GF-D8 (cell line): ENCODE measurements at regions not wholly inside any gene's neighbourhood (a gene's known extent, or its start where the extent isn't known, plus 50 kb on each side); places are given as distances from the start of the nearest gene placed in this dataset.
"Not testable (repeated sequence)": the region's sequence is repeated elsewhere in the genome, so short reads cannot be mapped to it uniquely, and the experiment has no call there.

Experiments used
- DNase-seq: peaks from one replicate; lab custom pipeline; 2025; lab: John Stamatoyannopoulos, UW

GRCh38 chr16:59880611-59881010, 1146.5 kb upstream of the GOT2 start:
- DNase-seq: no peak

- no peak for DNase-seq
Measured at GRCh38 chr16:59878999-59879398, 1144.9 kb upstream of the GOT2 start.

- no peak for DNase-seq
Measured at GRCh38 chr16:59878479-59878878, 1144.4 kb upstream of the GOT2 start.

GRCh38 chr16:59864981-59865666, 1131.0 kb upstream of the GOT2 start:
- DNase-seq: no peak

GRCh38 chr16:59859676-59860402, 1125.7 kb upstream of the GOT2 start:
- DNase-seq: no peak

- DNase-seq: no peak
Measured at GRCh38 chr16:59854846-59855439, 1120.8 kb upstream of the GOT2 start.

GRCh38 chr16:59849716-59850115, 1115.6 kb upstream of the GOT2 start:
- no peak for DNase-seq

- no peak for DNase-seq
Measured at GRCh38 chr16:59848296-59848695, 1114.2 kb upstream of the GOT2 start.

GRCh38 chr16:59840169-59840568, 1106.1 kb upstream of the GOT2 start:
- DNase-seq: no peak

- DNase-seq: no peak
Measured at GRCh38 chr16:59826767-59827166, 1092.7 kb upstream of the GOT2 start.

- DNase-seq: not testable (repeated sequence)
Measured at GRCh38 chr16:59809488-59809887, 1075.4 kb upstream of the GOT2 start.

- no peak for DNase-seq
Measured at GRCh38 chr16:59783191-59783590, 1049.1 kb upstream of the GOT2 start.

- no peak for DNase-seq
Measured at GRCh38 chr16:59773330-59773729, 1039.2 kb upstream of the GOT2 start.

GRCh38 chr16:59759296-59759695, 1025.2 kb upstream of the GOT2 start:
- no peak for DNase-seq

GRCh38 chr16:59758848-59759247, 1024.7 kb upstream of the GOT2 start:
- no peak for DNase-seq

GRCh38 chr16:59754854-59755253, 1020.7 kb upstream of the GOT2 start:
- no peak for DNase-seq

GRCh38 chr16:59749662-59750336, 1015.7 kb upstream of the GOT2 start:
- DNase-seq: no peak

GRCh38 chr16:59748531-59748930, 1014.4 kb upstream of the GOT2 start:
- DNase-seq: no peak

GRCh38 chr16:59743504-59743903, 1009.4 kb upstream of the GOT2 start:
- DNase-seq: no peak

- DNase-seq: no peak
Measured at GRCh38 chr16:59740858-59741257, 1006.7 kb upstream of the GOT2 start.

GRCh38 chr16:59737274-59737673, 1003.2 kb upstream of the GOT2 start:
- no peak for DNase-seq

GRCh38 chr16:59733321-59733720, 999.2 kb upstream of the GOT2 start:
- no peak for DNase-seq

GRCh38 chr16:59729613-59730012, 995.5 kb upstream of the GOT2 start:
- no peak for DNase-seq
